Heart left ventricle (tissue), 16 donors: ENCODE measurements at regions not wholly inside any gene's neighbourhood (a gene's known extent, or its start where the extent isn't known, plus 50 kb on each side); places are given as distances from the start of the nearest gene placed in this dataset.

Source experiments
- ATAC-seq, 4 donors: fragments of 200-7000 bp; cut with Tn5 transposase; one replicate each; pipeline ENCODE4 v1.9.1; 2020 to 2022; ENCODE audit warnings: moderate library complexity in 4 of 4, mild to moderate bottlenecking in 3 of 4, moderate number of reproducible peaks in 1 of 4
- DNase-seq, 5 donors: peaks; one replicate each; pipeline ENCODE4 v3.0.0-alpha.2; 2020
- H3K27ac ChIP-seq, 12 donors: fragments of 200-600 bp; sonication (generic) in 4 of 12; one replicate each; pipeline versions ENCODE4 v1.5.0 to v1.8.0; 2016 to 2022; ENCODE audit warnings: mild to moderate bottlenecking in 2 of 12
- H3K27me3 ChIP-seq, 9 donors: fragments of 200-600 bp; sonication (generic) in 2 of 9; one replicate each; pipeline versions ENCODE4 v1.5.1 to v1.8.0; 2016 to 2022; ENCODE audit warnings: mild to moderate bottlenecking in 3 of 9
- H3K36me3 ChIP-seq, 9 donors: fragments of 200-600 bp; sonication (generic) in 2 of 9; one replicate each; pipeline versions ENCODE4 v1.5.0 to v1.8.0; 2018 to 2022; ENCODE audit warnings: mild to moderate bottlenecking in 2 of 9
- H3K4me1 ChIP-seq, 12 donors: fragments of 200-600 bp; sonication (generic) in 4 of 12; one replicate each; pipeline versions ENCODE4 v1.5.0 to v1.8.0; 2016 to 2022; ENCODE audit warnings: mild to moderate bottlenecking in 3 of 12
- H3K4me3 ChIP-seq, 12 donors: fragments of 200-600 bp; sonication (generic) in 4 of 12; one replicate each; pipeline versions ENCODE4 v1.5.0 to v1.8.0; 2017 to 2022; ENCODE audit warnings: mild to moderate bottlenecking in 9 of 12, moderate library complexity in 4 of 12
- H3K9me3 ChIP-seq, 12 donors: fragments of 200-600 bp; sonication (generic) in 4 of 12; one replicate each; pipeline versions ENCODE4 v1.5.0 to v1.8.0; 2016 to 2022; ENCODE audit warnings: mild to moderate bottlenecking in 1 of 12
- POLR2A ChIP-seq, 2 donors: fragments of 450-650 bp; IDR thresholded peaks; one replicate each; pipeline ENCODE4 v1.6.1; 2017; ENCODE audit warnings: antibody characterized with exemption in 2 of 2, mild to moderate bottlenecking in 2 of 2, moderate library complexity in 2 of 2
- WGBS, 4 donors: extraction: QIAGEN DNeasy Blood & Tissue Kit in 2 of 4; methylation state at CpG; one replicate each; pipeline versions ENCODE4 v1.1.5 to v1.1.7; 2013 to 2018; 5-methylcytosine and 5-hydroxymethylcytosine counted together
- intact Hi-C, 10 donors: fragments of 100-400 bp; cut with DNase I; formaldehyde crosslinking; loops; one replicate each; pipeline versions ENCODE4 v1.11.1 to v1.14.2; 2022
- TF ChIP-seq, protein P1 (sequence below), 12 donors: fragments of 200-600 bp; sonication (generic) in 4 of 12; IDR thresholded peaks; one replicate each; pipeline versions ENCODE4 v1.5.0 to v1.8.0; 2018 to 2022; ENCODE audit warnings: antibody characterized with exemption in 12 of 12, mild to moderate bottlenecking in 5 of 12
- donor health status: ischemic (EF 13 %, LVEDD 7.1; RV severe dilation, severe dysfunction).
- donor health status: healthy with polysubstance abuse.
- donor health status: DM: no; HTN: yes; CAD: no.
- donor health status: DM: no; HTN: no; CAD: no.
- donor health status: ischemic (EF 25% LVEDD 6.9; RV normal size, moderate dysfunction).
- donor health status: ischemic (EF 25% LVEDD 5.7; RV mildly dilated, moderate dysfunction).
- donor health status: healthy.
- donor health status: DM: yes; HTN: yes; CAD: no.
- donor health status: ischemic (EF 35%, LVEDD 5.7; RV mildly dilated, moderate dysfunction).
- donor health status: nonischemic (EF 11% LVEDD 7.7; RV severe dilation, severe dysfunction).
- donor health status: DM: yes; HTN: yes; CAD: no.
- donor health status: PGD.
- donor health status: ischemic (EF 29% LVEDD 5.4; RV normal size, mild dysfunction).
- donor health status: nonischemic (EF 23%, LVEDD 6.1; RV moderate dilation, normal function).

DNA sequence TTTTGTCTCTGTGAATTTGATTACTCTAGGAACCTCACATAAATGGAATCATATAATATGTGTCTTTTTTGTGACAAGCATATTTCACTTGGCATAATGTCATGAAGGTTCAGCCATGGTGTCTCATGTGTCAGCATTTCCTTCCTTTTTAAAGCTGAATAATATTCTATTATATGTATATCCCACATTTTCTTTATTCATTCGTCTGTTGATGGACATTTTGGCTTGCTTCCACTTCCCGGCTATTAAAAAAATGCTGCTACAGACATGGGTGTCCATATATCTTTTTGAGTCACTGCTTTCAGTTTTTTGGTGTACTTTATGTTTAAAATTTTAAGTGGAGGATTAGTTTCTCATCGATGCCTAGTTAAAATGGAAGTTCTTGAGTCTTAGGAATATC lies 59.8 kb upstream of the C5orf63 start:
- TF ChIP-seq, protein P1, sequence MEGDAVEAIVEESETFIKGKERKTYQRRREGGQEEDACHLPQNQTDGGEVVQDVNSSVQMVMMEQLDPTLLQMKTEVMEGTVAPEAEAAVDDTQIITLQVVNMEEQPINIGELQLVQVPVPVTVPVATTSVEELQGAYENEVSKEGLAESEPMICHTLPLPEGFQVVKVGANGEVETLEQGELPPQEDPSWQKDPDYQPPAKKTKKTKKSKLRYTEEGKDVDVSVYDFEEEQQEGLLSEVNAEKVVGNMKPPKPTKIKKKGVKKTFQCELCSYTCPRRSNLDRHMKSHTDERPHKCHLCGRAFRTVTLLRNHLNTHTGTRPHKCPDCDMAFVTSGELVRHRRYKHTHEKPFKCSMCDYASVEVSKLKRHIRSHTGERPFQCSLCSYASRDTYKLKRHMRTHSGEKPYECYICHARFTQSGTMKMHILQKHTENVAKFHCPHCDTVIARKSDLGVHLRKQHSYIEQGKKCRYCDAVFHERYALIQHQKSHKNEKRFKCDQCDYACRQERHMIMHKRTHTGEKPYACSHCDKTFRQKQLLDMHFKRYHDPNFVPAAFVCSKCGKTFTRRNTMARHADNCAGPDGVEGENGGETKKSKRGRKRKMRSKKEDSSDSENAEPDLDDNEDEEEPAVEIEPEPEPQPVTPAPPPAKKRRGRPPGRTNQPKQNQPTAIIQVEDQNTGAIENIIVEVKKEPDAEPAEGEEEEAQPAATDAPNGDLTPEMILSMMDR (IDR thresholded peaks at IDR 0.05), result no peak
- no peak for TF ChIP-seq POLR2A (IDR thresholded peaks at IDR 0.05)
- WGBS, 4 donors, result 42 to 67% (median 52%) methylated on average over 3 of the region's 3 CpGs
- Histone ChIP-seq H3K27me3 (no peaks in the 10 kb centered on the region), H3K36me3 (no peaks in the 10 kb centered on the region), H3K4me1 (no peaks in the 10 kb centered on the region), H3K9me3 (no peaks in the 10 kb centered on the region), H3K4me3 (no peak overlapping the region), H3K27ac (no peak overlapping the region)
- intact Hi-C loops, result no loop called here
- DNase-seq (no peak), ATAC-seq (no peak)

DNA sequence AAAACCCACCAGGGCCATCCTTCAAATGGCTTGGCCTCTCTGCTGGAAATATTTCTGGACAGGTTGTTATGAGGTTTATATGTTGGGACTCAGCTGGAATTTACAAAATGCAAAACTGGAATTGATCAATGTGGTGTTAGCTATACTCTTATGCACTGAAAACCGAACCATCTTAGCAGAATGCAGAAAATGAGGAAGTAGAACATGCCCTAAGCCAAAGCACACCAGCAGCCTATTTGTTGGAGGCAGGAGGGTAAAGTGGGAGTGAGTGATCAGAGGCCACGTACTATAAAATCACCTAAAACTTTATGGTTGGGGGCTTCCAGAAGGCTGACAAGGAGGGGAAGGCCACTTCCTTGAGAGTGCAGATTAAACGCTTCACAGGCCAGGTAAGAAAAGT lies 63.6 kb upstream of the C5orf63 start:
- Histone ChIP-seq H3K27ac (no peak overlapping the region), H3K4me3 (no peak overlapping the region), H3K4me1 (no peaks in the 10 kb centered on the region), H3K9me3 (no peaks in the 10 kb centered on the region), H3K27me3 (peaks cover 0 to 2% (median 0%) of the 10 kb centered on the region in 9 donors), H3K36me3 (no peaks in the 10 kb centered on the region)
- intact Hi-C loops, result no loop called here
- TF ChIP-seq, protein P1 (IDR thresholded peaks at IDR 0.05), result no peak
- no peak for TF ChIP-seq POLR2A (IDR thresholded peaks at IDR 0.05)
- ATAC-seq, result no peak
- no peak for DNase-seq
- WGBS, 4 donors, result 52 to 79% (median 66%) methylated on average over 3 of the region's 3 CpGs

DNA sequence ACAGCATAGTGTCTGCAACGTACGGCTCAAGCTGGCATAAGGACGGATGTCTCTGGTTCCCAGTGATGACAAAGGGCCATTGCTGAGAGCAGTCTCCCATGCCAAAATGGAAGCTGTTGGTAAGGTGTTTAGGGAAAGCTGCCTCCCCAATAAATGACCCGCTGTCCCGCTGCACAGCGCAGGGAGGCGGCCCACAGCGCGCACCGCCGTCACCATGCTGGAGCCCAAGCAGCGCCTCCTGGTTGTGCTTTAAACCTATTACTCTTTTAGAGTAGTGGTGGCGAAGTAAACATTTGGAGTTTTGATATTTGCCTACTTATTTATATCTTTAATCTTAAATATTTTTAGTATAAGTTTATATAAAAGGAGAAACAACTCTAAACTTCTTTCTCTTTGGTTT lies 70.4 kb upstream of the C5orf63 start:
- ATAC-seq (no peak), DNase-seq (no peak)
- peaks cover 0 to 2% (median 0%) of the 10 kb centered on the region in 9 donors for H3K27me3 ChIP-seq
- H3K9me3 ChIP-seq, result peaks cover 0 to 6% (median 0%) of the 10 kb centered on the region in 12 donors
- 91 to 96% (median 94%) methylated on average over 13 of the region's 13 CpGs for WGBS, 4 donors
- intact Hi-C loops, result no loop called here
- H3K27ac ChIP-seq, result no peak overlapping the region
- no peak overlapping the region for H3K4me3 ChIP-seq
- H3K36me3 ChIP-seq, result no peaks in the 10 kb centered on the region
- TF ChIP-seq POLR2A (IDR thresholded peaks at IDR 0.05), result no peak
- TF ChIP-seq, protein P1 (IDR thresholded peaks at IDR 0.05), result no peak
- no peaks in the 10 kb centered on the region for H3K4me1 ChIP-seq

DNA sequence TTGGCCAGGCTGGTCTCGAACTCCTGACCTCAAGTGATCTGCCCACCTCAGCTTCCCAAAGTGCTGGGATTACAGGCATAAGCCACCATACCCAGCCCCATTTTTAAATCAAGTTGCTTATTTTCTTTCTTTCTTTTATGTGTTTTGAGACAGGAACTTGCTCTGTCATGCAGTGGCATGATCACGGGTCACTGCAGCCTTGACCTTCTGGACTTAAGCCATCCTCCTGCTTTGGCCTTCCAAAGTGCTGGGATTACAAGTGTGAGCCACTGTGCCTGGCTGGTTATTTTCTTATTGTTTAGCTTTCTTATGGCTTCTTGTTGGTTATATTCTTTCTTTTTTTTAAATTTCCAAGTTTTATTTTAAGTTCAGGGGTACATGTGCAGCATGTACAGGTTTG lies 79.7 kb upstream of the C5orf63 start:
- Histone ChIP-seq H3K27me3 (no peaks in the 10 kb centered on the region), H3K9me3 (peaks cover 0 to 21% (median 0%) of the 10 kb centered on the region in 12 donors), H3K4me3 (no peak overlapping the region), H3K27ac (no peak overlapping the region), H3K4me1 (no peaks in the 10 kb centered on the region), H3K36me3 (no peaks in the 10 kb centered on the region)
- TF ChIP-seq, protein P1 (IDR thresholded peaks at IDR 0.05), result no peak
- TF ChIP-seq POLR2A (IDR thresholded peaks at IDR 0.05), result no peak
- WGBS, 4 donors, result 91 to 95% (median 93%) methylated on average over 2 of the region's 2 CpGs
- intact Hi-C loops, result no loop called here
- DNase-seq (no peak), ATAC-seq (no peak)
